K562 (cell line): ENCODE measurements at regions not wholly inside any gene's neighbourhood (a gene's known extent, or its start where the extent isn't known, plus 50 kb on each side); places are given as distances from the start of the nearest gene placed in this dataset.

Experiments
- BRF2 ChIP-seq: IDR thresholded peaks from 3 replicates; pipeline ENCODE4 v1.6.1; 2011; ENCODE audit warnings: borderline replicate concordance, mild to moderate bottlenecking; ENCODE audit not compliant: insufficient read length, insufficient read depth
- CCAR2 ChIP-seq: fragments of 200-400 bp; formaldehyde crosslinking; IDR thresholded peaks from 2 replicates; pipeline ENCODE4 v1.6.1; 2017; ENCODE audit warnings: mild to moderate bottlenecking, low read depth, low read length
- CTCF ChIP-seq, 3 experiments: IDR thresholded peaks in 2 of 3; conservative IDR thresholded peaks in 1 of 3; 2 replicates each; pipeline ENCODE4 v1.5.1; 2011 to 2012; ENCODE audit warnings: low read length in 3 of 3, mild to moderate bottlenecking in 3 of 3, control low read depth in 2 of 3, improper control_type of control experiment in 1 of 3, inconsistent platforms in 1 of 3, low read depth in 1 of 3, mixed read lengths in 1 of 3, moderate library complexity in 1 of 3; ENCODE audit not compliant: insufficient read depth in 2 of 3
- MITF ChIP-seq: IDR thresholded peaks from 2 replicates; pipeline ENCODE4 v1.6.1; 2014; ENCODE audit warnings: antibody characterized with exemption
- POLR2AphosphoS2 ChIP-seq: IDR thresholded peaks from 2 replicates; pipeline ENCODE4 v1.6.1; 2012; ENCODE audit warnings: low read length, improper control_type of control experiment
- RBM15 ChIP-seq: fragments of 200-400 bp; formaldehyde crosslinking; IDR thresholded peaks from 2 replicates; pipeline ENCODE4 v1.6.1; 2018; ENCODE audit warnings: mild to moderate bottlenecking, low read length, moderate library complexity; ENCODE audit not compliant: insufficient read depth
- SNAPC5 ChIP-seq: fragments of 250-450 bp; sonication (Bioruptor Pico); IDR thresholded peaks from 2 replicates; pipeline ENCODE4 v1.8.0; 2021; ENCODE audit warnings: moderate library complexity, mild to moderate bottlenecking, inconsistent platforms
- ZKSCAN3 ChIP-seq: fragments of 250-450 bp; sonication (Bioruptor Pico); IDR thresholded peaks from 2 replicates; pipeline ENCODE4 v1.4.0; 2020
- ZNF707 ChIP-seq: fragments of 250-450 bp; sonication (Bioruptor Pico); conservative IDR thresholded peaks from 2 replicates; pipeline ENCODE4 v1.8.0; 2022; ENCODE audit warnings: inconsistent platforms, mild to moderate bottlenecking, moderate library complexity

GRCh38 chr4:133059117-133059516 is 90.0 kb upstream of the PCDH10 start:
- TF ChIP-seq ZNF707 (CRISPR knock-in tag) (no peak), RBM15 (no peak), SNAPC5 (CRISPR knock-in tag) (no peak), MITF (no peak), ZKSCAN3 (CRISPR knock-in tag) (no peak), POLR2AphosphoS2 (no peak), CTCF (IDR thresholded peaks at IDR 0.05 in 2 of 3, conservative IDR thresholded peaks at IDR 0.05 in 1 of 3; ENCODE audit: insufficient read depth in 2 of 3, low read depth in 1 of 3, low read length in 3 of 3) (no peak), BRF2 (no peak), CCAR2 (no peak)
